WERI-Rb-1 (cell line): ENCODE measurements at regions not wholly inside any gene's neighbourhood (a gene's known extent, or its start where the extent isn't known, plus 50 kb on each side); places are given as distances from the start of the nearest gene placed in this dataset.

Experiments used
- DNase-seq: peaks from one replicate; pipeline ENCODE4 v3.0.0-alpha.2; 2020
- H3K27ac ChIP-seq: fragments of 250-450 bp; sonication (Bioruptor Pico); 2 replicates; pipeline ENCODE4 v1.5.1; 2020; ENCODE audit warnings: mild to moderate bottlenecking, moderate library complexity
- H3K27me3 ChIP-seq: fragments of 250-450 bp; sonication (Bioruptor Pico); 2 replicates; pipeline ENCODE4 v1.5.1; 2021; ENCODE audit warnings: mild to moderate bottlenecking, low read depth, moderate library complexity; ENCODE audit not compliant: insufficient read depth, severe bottlenecking
- H3K36me3 ChIP-seq: fragments of 250-450 bp; sonication (Bioruptor Pico); 2 replicates; pipeline ENCODE4 v1.5.1; 2020; ENCODE audit warnings: mild to moderate bottlenecking, moderate library complexity
- H3K4me3 ChIP-seq: 2 replicates; pipeline ENCODE4 v1.5.1; 2011; ENCODE audit warnings: low read depth, mild to moderate bottlenecking, control low read depth, low read length
- H3K9me3 ChIP-seq: fragments of 250-450 bp; sonication (Bioruptor Pico); 2 replicates; pipeline ENCODE4 v1.5.1; 2021; ENCODE audit warnings: mild to moderate bottlenecking, moderate library complexity; ENCODE audit not compliant: severe bottlenecking
- CTCF ChIP-seq: IDR thresholded peaks from 2 replicates; pipeline ENCODE4 v1.5.1; 2011; ENCODE audit warnings: low read depth, mild to moderate bottlenecking, control low read depth, inconsistent platforms, low read length

- no peak for DNase-seq
- no peak for TF ChIP-seq CTCF
- Histone ChIP-seq H3K27ac (no peak overlapping the region), H3K4me3 (no peak overlapping the region), H3K36me3 (no peaks in the 10 kb centered on the region), H3K9me3 (no peaks in the 10 kb centered on the region), H3K27me3 (no peaks in the 10 kb centered on the region)
Measured at GRCh38 chr5:74113196-74113540, 487.2 kb downstream of the ARHGEF28 start.

GRCh38 chr5:74112372-74113195 is 486.6 kb downstream of the ARHGEF28 start:
- no peak for DNase-seq
- Histone ChIP-seq H3K4me3 (no peak overlapping the region), H3K36me3 (no peaks in the 10 kb centered on the region), H3K27ac (no peak overlapping the region), H3K9me3 (no peaks in the 10 kb centered on the region), H3K27me3 (no peaks in the 10 kb centered on the region)
- TF ChIP-seq CTCF = no peak

GRCh38 chr5:74111764-74112163 is 485.8 kb downstream of the ARHGEF28 start:
- no peak for TF ChIP-seq CTCF
- H3K4me3 ChIP-seq = no peak overlapping the region
- no peak overlapping the region for H3K27ac ChIP-seq
- DNase-seq = no peak
- H3K9me3 ChIP-seq = no peaks in the 10 kb centered on the region
- no peaks in the 10 kb centered on the region for H3K27me3 ChIP-seq
- no peaks in the 10 kb centered on the region for H3K36me3 ChIP-seq

- H3K9me3 ChIP-seq = no peaks in the 10 kb centered on the region
- H3K27ac ChIP-seq = no peak overlapping the region
- H3K27me3 ChIP-seq = no peaks in the 10 kb centered on the region
- no peaks in the 10 kb centered on the region for H3K36me3 ChIP-seq
- DNase-seq = no peak
- TF ChIP-seq CTCF = no peak
- no peak overlapping the region for H3K4me3 ChIP-seq
Measured at GRCh38 chr5:74109344-74109743, 483.3 kb downstream of the ARHGEF28 start.

GRCh38 chr5:74107899-74108298 is 481.9 kb downstream of the ARHGEF28 start:
- H3K9me3 ChIP-seq = no peaks in the 10 kb centered on the region
- no peak overlapping the region for H3K4me3 ChIP-seq
- no peak overlapping the region for H3K27ac ChIP-seq
- H3K27me3 ChIP-seq = no peaks in the 10 kb centered on the region
- TF ChIP-seq CTCF = no peak
- H3K36me3 ChIP-seq = no peaks in the 10 kb centered on the region
- no peak for DNase-seq

GRCh38 chr5:74105126-74105780 is 479.3 kb downstream of the ARHGEF28 start:
- Histone ChIP-seq H3K27me3 (no peaks in the 10 kb centered on the region), H3K27ac (no peak overlapping the region), H3K4me3 (no peak overlapping the region), H3K9me3 (no peaks in the 10 kb centered on the region), H3K36me3 (no peaks in the 10 kb centered on the region)
- TF ChIP-seq CTCF = no peak
- DNase-seq = no peak
